ENCODE measurements at regions not wholly inside any gene's neighbourhood (a gene's known extent, or its start where the extent isn't known, plus 50 kb on each side); places are given as distances from the start of the nearest gene placed in this dataset.

DNA sequence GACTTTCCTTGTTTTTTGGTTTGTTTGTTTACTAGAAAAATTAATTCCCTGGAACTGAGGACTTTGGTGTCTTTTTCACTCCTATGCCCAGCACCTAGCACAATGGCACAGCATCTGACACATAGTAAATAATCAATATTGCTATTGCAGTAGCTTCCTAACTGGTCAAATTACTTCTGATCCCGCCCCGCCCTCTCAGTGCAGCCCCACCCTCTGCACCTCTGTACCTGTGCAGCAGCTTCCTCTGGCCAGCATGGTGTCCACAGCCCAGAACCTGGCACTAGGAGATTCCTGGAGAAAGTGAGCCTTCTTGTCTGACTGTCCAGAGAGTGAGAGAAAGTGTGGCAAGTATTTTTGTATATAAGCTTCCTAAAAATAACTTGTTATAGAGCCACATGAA lies 343.2 kb downstream of the ZNF608 start:
- ATAC-seq (ENCODE audit: low read depth in 2 of 2) (no peak), DNase-seq (no peak)
- Histone ChIP-seq H3K9me3 (ENCODE audit: control insufficient read depth in 2 of 2, low read length in 2 of 2) (no peaks in the 10 kb centered on the region), H3K27ac (ENCODE audit: insufficient read depth, low read length, poor library complexity, severe bottlenecking) (no peak overlapping the region), H3K36me3 (ENCODE audit: control insufficient read depth, insufficient read depth, low read length) (no peaks in the 10 kb centered on the region), H3K27me3 (ENCODE audit: control insufficient read depth, insufficient read depth, low read length) (no peaks in the 10 kb centered on the region), H3K4me1 (ENCODE audit: control insufficient read depth, insufficient read depth, low read length, poor library complexity, severe bottlenecking) (no peaks in the 10 kb centered on the region), H3K4me3 (ENCODE audit: low read depth, low read length) (no peak overlapping the region)
- H3K27ac Mint-ChIP-seq: no peak overlapping the region
- H3K36me3 Mint-ChIP-seq: no peaks in the 10 kb centered on the region
- no peak overlapping the region for H3K4me3 Mint-ChIP-seq
- H3K4me1 Mint-ChIP-seq: no peaks in the 10 kb centered on the region
- H3K9me3 Mint-ChIP-seq: peaks cover 0 to 6% (median 0%) of the 10 kb centered on the region in 7 donors
- no peaks in the 10 kb centered on the region for H3K27me3 Mint-ChIP-seq

DNA sequence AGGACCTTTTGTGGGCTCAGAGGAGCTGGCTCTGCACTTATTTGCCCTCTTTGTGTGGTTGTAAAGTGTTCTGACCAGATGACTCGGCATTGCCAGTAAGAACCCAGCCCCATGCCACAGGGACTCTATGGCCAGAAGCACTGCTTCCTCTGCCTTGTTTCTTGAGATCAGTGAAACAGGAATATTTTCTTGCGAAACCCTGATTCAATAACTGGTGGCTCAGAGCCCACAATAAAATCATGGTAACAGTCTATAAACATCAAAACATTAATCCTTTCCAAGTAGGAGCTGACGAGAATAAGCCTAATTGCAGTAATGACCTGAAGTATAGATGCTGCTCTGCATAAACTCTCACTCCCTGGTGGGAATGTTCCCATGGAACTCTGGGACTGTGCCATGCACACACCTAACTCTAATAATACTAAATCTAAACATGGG lies 344.3 kb downstream of the ZNF608 start:
- DNase-seq (no peak), ATAC-seq (ENCODE audit: low read depth in 2 of 2) (no peak)
- H3K27ac Mint-ChIP-seq: no peak overlapping the region
- Histone ChIP-seq H3K4me1 (ENCODE audit: control insufficient read depth, insufficient read depth, low read length, poor library complexity, severe bottlenecking) (no peaks in the 10 kb centered on the region), H3K36me3 (ENCODE audit: control insufficient read depth, insufficient read depth, low read length) (no peaks in the 10 kb centered on the region), H3K4me3 (ENCODE audit: low read depth, low read length) (no peak overlapping the region), H3K27ac (ENCODE audit: insufficient read depth, low read length, poor library complexity, severe bottlenecking) (no peak overlapping the region), H3K9me3 (ENCODE audit: control insufficient read depth in 2 of 2, low read length in 2 of 2) (no peaks in the 10 kb centered on the region), H3K27me3 (ENCODE audit: control insufficient read depth, insufficient read depth, low read length) (no peaks in the 10 kb centered on the region)
- H3K36me3 Mint-ChIP-seq: no peaks in the 10 kb centered on the region
- H3K4me3 Mint-ChIP-seq: no peak overlapping the region
- H3K4me1 Mint-ChIP-seq: no peaks in the 10 kb centered on the region
- H3K9me3 Mint-ChIP-seq: peaks cover 0 to 7% (median 0%) of the 10 kb centered on the region in 7 donors
- no peaks in the 10 kb centered on the region for H3K27me3 Mint-ChIP-seq

DNA sequence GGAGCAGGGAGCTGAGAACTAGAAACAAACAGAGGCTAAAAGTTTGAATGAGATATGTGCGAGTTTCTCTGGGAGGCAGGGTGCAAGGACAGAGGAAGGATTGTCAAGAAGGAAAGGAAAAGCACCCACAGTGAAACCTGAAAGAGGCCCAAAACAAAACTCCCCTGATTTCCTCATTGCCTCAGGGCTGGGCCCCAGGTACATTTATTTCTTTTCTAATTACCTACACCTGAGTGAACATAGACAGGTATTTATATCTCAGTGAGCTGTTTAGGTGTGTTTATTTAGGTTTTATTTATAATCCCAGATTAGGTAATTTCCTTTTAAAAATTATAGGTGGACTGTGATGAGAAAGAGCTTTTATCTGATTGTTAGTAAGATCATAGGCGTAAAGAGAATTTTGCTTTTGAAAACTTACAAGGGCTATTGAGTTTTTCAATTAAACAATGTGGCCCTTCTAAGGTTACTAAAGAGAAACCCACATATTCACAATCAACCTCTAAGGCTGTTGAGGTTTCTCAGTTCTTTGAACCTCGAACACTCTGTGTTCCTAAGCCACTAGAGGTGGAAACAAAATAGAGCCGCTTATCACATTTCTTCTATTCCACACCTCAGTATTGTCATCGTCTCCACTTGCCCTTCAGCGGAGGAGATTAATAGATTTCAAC lies 344.8 kb downstream of the ZNF608 start:
- Histone ChIP-seq H3K4me1 (ENCODE audit: control insufficient read depth, insufficient read depth, low read length, poor library complexity, severe bottlenecking) (no peaks in the 10 kb centered on the region), H3K9me3 (ENCODE audit: control insufficient read depth in 2 of 2, low read length in 2 of 2) (no peaks in the 10 kb centered on the region), H3K27ac (ENCODE audit: insufficient read depth, low read length, poor library complexity, severe bottlenecking) (no peak overlapping the region), H3K4me3 (ENCODE audit: low read depth, low read length) (no peak overlapping the region), H3K27me3 (ENCODE audit: control insufficient read depth, insufficient read depth, low read length) (no peaks in the 10 kb centered on the region), H3K36me3 (ENCODE audit: control insufficient read depth, insufficient read depth, low read length) (no peaks in the 10 kb centered on the region)
- Mint-ChIP-seq H3K9me3 (peaks cover 0 to 7% (median 0%) of the 10 kb centered on the region in 7 donors), H3K4me1 (no peaks in the 10 kb centered on the region), H3K27me3 (no peaks in the 10 kb centered on the region), H3K4me3 (no peak overlapping the region), H3K36me3 (no peaks in the 10 kb centered on the region), H3K27ac (no peak overlapping the region)
- no peak for DNase-seq
- no peak for ATAC-seq (ENCODE audit: low read depth in 2 of 2)

DNA sequence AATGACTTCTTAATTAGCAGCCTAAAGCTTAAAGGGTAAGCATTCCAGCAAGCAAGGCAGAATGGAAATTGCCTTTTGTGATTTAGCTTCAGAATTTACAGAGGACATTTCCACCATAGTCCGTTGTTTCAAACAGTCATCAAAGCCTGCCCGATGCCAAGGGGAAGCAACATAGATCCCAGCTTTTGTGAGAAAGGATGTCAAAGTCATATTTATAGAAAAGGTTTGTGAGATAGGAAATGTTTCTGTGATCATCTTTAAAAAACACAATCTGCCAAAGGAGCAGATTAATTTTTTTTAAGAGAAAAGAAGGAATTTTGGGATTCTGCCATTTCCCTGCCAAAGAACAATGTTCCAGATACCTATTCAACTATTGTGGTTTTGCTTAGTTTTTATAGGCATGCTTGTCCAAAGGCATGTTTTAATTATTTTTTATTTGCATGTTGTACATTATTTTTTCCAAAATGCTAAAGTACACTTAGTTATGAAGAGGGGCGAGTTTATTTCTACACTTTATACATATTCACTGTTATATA lies 346.9 kb downstream of the ZNF608 start:
- H3K27ac Mint-ChIP-seq: no peak overlapping the region
- no peak overlapping the region for H3K27ac ChIP-seq (ENCODE audit: insufficient read depth, low read length, poor library complexity, severe bottlenecking)
- no peak for DNase-seq
- H3K27me3 ChIP-seq (ENCODE audit: control insufficient read depth, insufficient read depth, low read length): no peaks in the 10 kb centered on the region
- H3K4me3 ChIP-seq (ENCODE audit: low read depth, low read length): no peak overlapping the region
- H3K9me3 Mint-ChIP-seq: peaks cover 0 to 7% (median 4%) of the 10 kb centered on the region in 7 donors
- ATAC-seq (ENCODE audit: low read depth in 2 of 2): no peak
- no peaks in the 10 kb centered on the region for H3K27me3 Mint-ChIP-seq
- H3K9me3 ChIP-seq (ENCODE audit: control insufficient read depth in 2 of 2, low read length in 2 of 2): no peaks in the 10 kb centered on the region
- no peaks in the 10 kb centered on the region for H3K4me1 Mint-ChIP-seq
- H3K36me3 Mint-ChIP-seq: no peaks in the 10 kb centered on the region
- H3K4me1 ChIP-seq (ENCODE audit: control insufficient read depth, insufficient read depth, low read length, poor library complexity, severe bottlenecking): no peaks in the 10 kb centered on the region
- no peaks in the 10 kb centered on the region for H3K36me3 ChIP-seq (ENCODE audit: control insufficient read depth, insufficient read depth, low read length)
- no peak overlapping the region for H3K4me3 Mint-ChIP-seq

DNA sequence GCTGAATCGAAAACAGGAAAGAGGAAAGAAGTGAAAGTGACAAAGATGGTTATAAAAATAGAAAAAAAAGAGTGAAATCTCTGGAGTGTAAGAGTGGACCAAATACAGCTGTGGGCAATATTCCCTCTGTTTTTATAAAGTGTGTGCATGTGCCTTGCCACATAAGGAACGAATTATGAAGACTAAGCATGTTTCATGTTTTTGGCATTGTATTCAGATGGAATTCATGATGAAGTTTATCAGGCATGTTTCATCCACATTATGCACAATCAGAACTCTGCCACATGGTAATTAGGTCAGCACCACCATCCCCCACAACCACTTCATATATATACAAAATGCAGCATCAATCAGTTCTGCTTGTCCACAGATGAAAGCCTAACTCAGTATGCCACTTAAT lies 348.0 kb downstream of the ZNF608 start:
- no peaks in the 10 kb centered on the region for H3K27me3 ChIP-seq (ENCODE audit: control insufficient read depth, insufficient read depth, low read length)
- DNase-seq: no peak
- H3K27me3 Mint-ChIP-seq: no peaks in the 10 kb centered on the region

DNA sequence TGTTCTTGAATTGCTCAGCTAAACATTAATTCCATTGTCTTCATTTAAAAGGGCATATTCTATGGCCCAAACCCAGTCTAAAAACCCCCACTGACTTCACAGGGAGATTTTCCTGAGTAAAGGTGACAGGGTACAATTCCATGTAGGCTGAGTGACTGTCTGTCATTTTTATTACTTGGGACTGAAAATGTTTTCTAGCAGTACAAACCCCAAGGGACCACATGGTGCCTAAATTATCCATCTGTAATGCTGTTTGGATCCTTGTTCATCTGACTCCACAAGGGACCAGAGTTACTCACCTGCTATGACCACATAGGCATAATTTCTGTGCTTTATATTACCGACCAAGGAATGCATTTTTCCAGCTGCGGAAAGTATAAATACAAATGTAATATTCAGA lies 349.1 kb downstream of the ZNF608 start:
- Histone ChIP-seq H3K9me3 (ENCODE audit: control insufficient read depth in 2 of 2, low read length in 2 of 2) (no peaks in the 10 kb centered on the region), H3K36me3 (ENCODE audit: control insufficient read depth, insufficient read depth, low read length) (no peaks in the 10 kb centered on the region), H3K27ac (ENCODE audit: insufficient read depth, low read length, poor library complexity, severe bottlenecking) (no peak overlapping the region), H3K4me1 (ENCODE audit: control insufficient read depth, insufficient read depth, low read length, poor library complexity, severe bottlenecking) (no peaks in the 10 kb centered on the region), H3K4me3 (ENCODE audit: low read depth, low read length) (no peak overlapping the region), H3K27me3 (ENCODE audit: control insufficient read depth, insufficient read depth, low read length) (no peaks in the 10 kb centered on the region)
- Mint-ChIP-seq H3K4me1 (no peaks in the 10 kb centered on the region), H3K27me3 (no peaks in the 10 kb centered on the region), H3K4me3 (no peak overlapping the region), H3K36me3 (no peaks in the 10 kb centered on the region), H3K9me3 (peaks cover 0 to 9% (median 3%) of the 10 kb centered on the region in 7 donors), H3K27ac (no peak overlapping the region)
- ATAC-seq (ENCODE audit: low read depth in 2 of 2) (no peak), DNase-seq (no peak)

More for the DNA sequence above, 348.0 kb downstream of the ZNF608 start:
- Mint-ChIP-seq H3K4me3 (no peak overlapping the region), H3K36me3 (no peaks in the 10 kb centered on the region), H3K4me1 (no peaks in the 10 kb centered on the region), H3K27ac (no peak overlapping the region), H3K9me3 (peaks cover 0 to 9% (median 4%) of the 10 kb centered on the region in 7 donors)
- no peak overlapping the region for H3K4me3 ChIP-seq (ENCODE audit: low read depth, low read length)
- ATAC-seq (ENCODE audit: low read depth in 2 of 2): no peak
- no peaks in the 10 kb centered on the region for H3K36me3 ChIP-seq (ENCODE audit: control insufficient read depth, insufficient read depth, low read length)
- H3K4me1 ChIP-seq (ENCODE audit: control insufficient read depth, insufficient read depth, low read length, poor library complexity, severe bottlenecking): no peaks in the 10 kb centered on the region
- no peaks in the 10 kb centered on the region for H3K9me3 ChIP-seq (ENCODE audit: control insufficient read depth in 2 of 2, low read length in 2 of 2)
- no peak overlapping the region for H3K27ac ChIP-seq (ENCODE audit: insufficient read depth, low read length, poor library complexity, severe bottlenecking)

DNA sequence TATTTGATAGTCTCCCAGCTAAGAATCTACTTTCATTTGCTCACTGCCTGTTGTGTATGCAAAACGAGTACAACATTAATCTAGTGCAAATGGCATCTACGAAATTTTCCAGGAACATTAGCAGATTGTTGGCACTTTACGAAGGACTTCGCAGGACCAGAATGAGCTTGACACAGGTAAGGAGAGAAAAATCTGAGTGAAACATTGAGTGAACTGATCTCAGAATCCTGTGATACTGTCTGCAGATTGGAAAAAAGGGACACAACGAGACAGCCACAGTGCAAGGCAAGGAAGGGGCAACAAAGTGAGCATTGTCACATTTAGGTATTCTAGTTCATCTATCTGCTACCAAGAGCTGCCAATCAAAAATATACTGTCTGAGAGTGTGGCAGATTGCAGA lies 350.5 kb downstream of the ZNF608 start:
- ATAC-seq (ENCODE audit: low read depth in 2 of 2): no peak
- no peak overlapping the region for H3K27ac Mint-ChIP-seq
- H3K27me3 Mint-ChIP-seq: no peaks in the 10 kb centered on the region
- Histone ChIP-seq H3K27ac (ENCODE audit: insufficient read depth, low read length, poor library complexity, severe bottlenecking) (no peak overlapping the region), H3K4me3 (ENCODE audit: low read depth, low read length) (no peak overlapping the region), H3K9me3 (ENCODE audit: control insufficient read depth in 2 of 2, low read length in 2 of 2) (no peaks in the 10 kb centered on the region), H3K36me3 (ENCODE audit: control insufficient read depth, insufficient read depth, low read length) (no peaks in the 10 kb centered on the region), H3K4me1 (ENCODE audit: control insufficient read depth, insufficient read depth, low read length, poor library complexity, severe bottlenecking) (no peaks in the 10 kb centered on the region), H3K27me3 (ENCODE audit: control insufficient read depth, insufficient read depth, low read length) (no peaks in the 10 kb centered on the region)
- no peaks in the 10 kb centered on the region for H3K4me1 Mint-ChIP-seq
- no peak for DNase-seq
- no peak overlapping the region for H3K4me3 Mint-ChIP-seq
- H3K36me3 Mint-ChIP-seq: no peaks in the 10 kb centered on the region
- peaks cover 2 to 13% (median 4%) of the 10 kb centered on the region in 7 donors for H3K9me3 Mint-ChIP-seq

DNA sequence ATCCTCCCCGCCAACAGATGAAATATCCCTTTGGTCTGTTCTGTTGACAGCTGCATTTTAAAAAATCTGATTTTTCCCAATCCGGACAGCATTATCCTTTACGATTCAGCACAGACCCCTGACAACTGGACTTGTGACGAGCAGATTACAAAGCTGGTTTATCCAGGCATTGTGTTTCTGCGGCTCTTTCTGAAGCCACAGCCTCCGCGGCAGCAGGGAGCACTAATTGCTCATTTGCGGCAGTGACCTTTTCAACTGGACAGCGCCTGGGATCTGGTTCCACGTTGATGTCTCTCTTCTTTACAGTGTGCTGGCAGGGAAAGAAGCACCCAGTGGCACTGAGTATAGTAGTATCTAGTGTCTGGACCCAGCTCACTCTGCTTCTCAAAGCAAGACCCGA lies 351.2 kb downstream of the ZNF608 start:
- Mint-ChIP-seq H3K4me3 (no peak overlapping the region), H3K9me3 (peaks cover 3 to 17% (median 4%) of the 10 kb centered on the region in 7 donors), H3K27me3 (no peaks in the 10 kb centered on the region), H3K36me3 (no peaks in the 10 kb centered on the region), H3K27ac (no peak overlapping the region), H3K4me1 (no peaks in the 10 kb centered on the region)
- ATAC-seq (ENCODE audit: low read depth in 2 of 2) (no peak), DNase-seq (no peak)
- H3K9me3 ChIP-seq (ENCODE audit: control insufficient read depth in 2 of 2, low read length in 2 of 2): no peaks in the 10 kb centered on the region
- no peak overlapping the region for H3K27ac ChIP-seq (ENCODE audit: insufficient read depth, low read length, poor library complexity, severe bottlenecking)
- no peaks in the 10 kb centered on the region for H3K36me3 ChIP-seq (ENCODE audit: control insufficient read depth, insufficient read depth, low read length)
- H3K4me1 ChIP-seq (ENCODE audit: control insufficient read depth, insufficient read depth, low read length, poor library complexity, severe bottlenecking): no peaks in the 10 kb centered on the region
- no peaks in the 10 kb centered on the region for H3K27me3 ChIP-seq (ENCODE audit: control insufficient read depth, insufficient read depth, low read length)
- no peak overlapping the region for H3K4me3 ChIP-seq (ENCODE audit: low read depth, low read length)
